Kidney epithelial cell (primary cell): ENCODE measurements at regions not wholly inside any gene's neighbourhood (a gene's known extent, or its start where the extent isn't known, plus 50 kb on each side); places are given as distances from the start of the nearest gene placed in this dataset.

Experiments used
- DNase-seq: peaks from one replicate; pipeline ENCODE4 v3.0.0-alpha.2; 2010; ENCODE audit warnings: low read depth
- H3K27me3 ChIP-seq: 2 replicates; pipeline ENCODE4 v1.6.0; 2011; ENCODE audit warnings: low read length; ENCODE audit not compliant: control insufficient read depth, insufficient read depth
- H3K36me3 ChIP-seq: 2 replicates; pipeline ENCODE4 v1.5.1; 2011; ENCODE audit warnings: low read length; ENCODE audit not compliant: control insufficient read depth, insufficient read depth
- H3K4me3 ChIP-seq: 2 replicates; pipeline ENCODE4 v1.5.1; 2011; ENCODE audit warnings: low read depth, mild to moderate bottlenecking, control low read depth, low read length
- CTCF ChIP-seq: IDR thresholded peaks from 2 replicates; pipeline ENCODE4 v1.5.1; 2011; ENCODE audit warnings: mild to moderate bottlenecking, moderate library complexity, low read length, control low read depth, inconsistent platforms; ENCODE audit not compliant: insufficient read depth, poor library complexity, severe bottlenecking

GRCh38 chr6:761997-762396 is 69.1 kb upstream of the EXOC2 start:
- Histone ChIP-seq H3K4me3 (no peak overlapping the region), H3K27me3 (peaks cover 6% of the 10 kb centered on the region), H3K36me3 (no peaks in the 10 kb centered on the region)
- no peak for DNase-seq
- no peak for TF ChIP-seq CTCF

- TF ChIP-seq CTCF: no peak
- H3K36me3 ChIP-seq: no peaks in the 10 kb centered on the region
- DNase-seq: no peak
- H3K27me3 ChIP-seq: peaks cover 6% of the 10 kb centered on the region
- H3K4me3 ChIP-seq: no peak overlapping the region
Observed at GRCh38 chr6:760982-761955, 68.3 kb upstream of the EXOC2 start.

- H3K27me3 ChIP-seq: peaks cover 3% of the 10 kb centered on the region
- DNase-seq: no peak
- TF ChIP-seq CTCF: no peak
- no peak overlapping the region for H3K4me3 ChIP-seq
- no peaks in the 10 kb centered on the region for H3K36me3 ChIP-seq
Observed at GRCh38 chr6:759729-760128, 66.8 kb upstream of the EXOC2 start.

DNA sequence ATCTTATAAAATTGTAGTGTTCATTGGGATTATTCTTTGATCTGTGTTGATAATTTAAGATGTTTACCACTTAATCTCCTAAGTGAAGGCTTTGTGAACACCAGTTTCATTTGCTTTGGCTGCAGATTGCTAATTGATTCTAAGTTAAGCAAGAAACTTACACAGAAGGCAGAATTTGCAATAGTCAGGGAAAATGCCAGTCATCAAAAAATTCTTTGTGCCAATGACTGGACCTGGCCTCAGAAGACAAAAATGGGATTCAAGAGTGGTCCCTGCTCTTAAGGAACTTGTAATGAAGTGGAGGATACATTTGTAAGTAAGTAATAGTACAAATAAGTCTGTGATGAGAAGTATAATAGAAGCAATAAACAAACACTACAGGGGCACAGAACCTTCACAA is 63.3 kb upstream of the EXOC2 start:
- H3K27me3 ChIP-seq: no peaks in the 10 kb centered on the region

GRCh38 chr6:754202-754601 is 61.3 kb upstream of the EXOC2 start:
- no peak for TF ChIP-seq CTCF
- Histone ChIP-seq H3K4me3 (no peak overlapping the region), H3K27me3 (no peaks in the 10 kb centered on the region), H3K36me3 (no peaks in the 10 kb centered on the region)
- DNase-seq: no peak

More for the DNA sequence above, 63.3 kb upstream of the EXOC2 start:
- no peak for TF ChIP-seq CTCF
- no peaks in the 10 kb centered on the region for H3K36me3 ChIP-seq
- no peak for DNase-seq
- H3K4me3 ChIP-seq: no peak overlapping the region

- Histone ChIP-seq H3K4me3 (no peak overlapping the region), H3K36me3 (no peaks in the 10 kb centered on the region), H3K27me3 (no peaks in the 10 kb centered on the region)
- TF ChIP-seq CTCF: no peak
- DNase-seq: no peak
Observed at GRCh38 chr6:753486-753885, 60.5 kb upstream of the EXOC2 start.
